HepG2 (cell line): ENCODE measurements at regions not wholly inside any gene's neighbourhood (a gene's known extent, or its start where the extent isn't known, plus 50 kb on each side); places are given as distances from the start of the nearest gene placed in this dataset.

ENCODE experiments used
- ZNF572 ChIP-seq: sonication (generic); formaldehyde crosslinking; IDR thresholded peaks from 2 replicates; pipeline ENCODE4 v1.5.1; 2020; ENCODE audit warnings: mild to moderate bottlenecking, missing genetic modification reagents
- TF ChIP-seq, protein P1 (sequence below): sonication (generic); formaldehyde crosslinking; IDR thresholded peaks from 2 replicates; pipeline ENCODE4 v1.4.0; 2020; ENCODE audit warnings: missing genetic modification reagents
- TF ChIP-seq, protein P2 (sequence below): sonication (generic); formaldehyde crosslinking; IDR thresholded peaks from 2 replicates; pipeline ENCODE4 v1.5.0; 2020; ENCODE audit warnings: mild to moderate bottlenecking, missing genetic modification reagents, moderate library complexity

DNA sequence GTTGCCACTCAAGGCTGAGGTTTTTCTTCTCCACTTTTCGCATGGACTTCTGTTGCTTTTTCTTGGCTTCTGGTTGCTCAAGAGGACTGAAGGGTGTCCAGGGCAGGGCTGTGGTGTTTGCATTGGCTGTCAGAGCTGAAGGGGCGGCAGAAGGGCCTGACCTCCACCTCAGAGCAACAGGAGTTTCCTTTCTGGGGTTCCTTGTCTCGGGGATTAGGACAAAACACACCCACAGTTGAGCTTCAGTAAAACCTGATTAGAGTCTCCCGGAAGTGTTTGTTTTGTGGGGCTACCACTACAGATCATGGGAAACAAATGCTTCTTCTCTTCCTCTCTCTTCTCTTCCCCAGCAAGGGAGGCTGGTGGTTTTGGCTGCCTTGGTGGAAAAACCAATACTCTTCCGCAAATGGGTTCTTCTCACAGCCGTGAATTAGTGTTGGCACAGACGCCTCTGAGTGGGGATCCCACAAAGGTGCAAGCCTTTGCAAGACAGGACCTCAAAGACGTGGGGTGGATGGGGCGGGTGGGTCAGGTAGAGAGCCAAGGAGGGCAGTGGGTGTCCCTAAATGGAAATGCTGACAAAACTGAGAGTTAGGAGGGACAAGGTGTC is 317.7 kb upstream of the TBX3 start:
- TF ChIP-seq, protein P1, sequence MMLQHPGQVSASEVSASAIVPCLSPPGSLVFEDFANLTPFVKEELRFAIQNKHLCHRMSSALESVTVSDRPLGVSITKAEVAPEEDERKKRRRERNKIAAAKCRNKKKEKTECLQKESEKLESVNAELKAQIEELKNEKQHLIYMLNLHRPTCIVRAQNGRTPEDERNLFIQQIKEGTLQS: no peak
- no peak for TF ChIP-seq ZNF572 (CRISPR knock-in tag)
- TF ChIP-seq, protein P2, sequence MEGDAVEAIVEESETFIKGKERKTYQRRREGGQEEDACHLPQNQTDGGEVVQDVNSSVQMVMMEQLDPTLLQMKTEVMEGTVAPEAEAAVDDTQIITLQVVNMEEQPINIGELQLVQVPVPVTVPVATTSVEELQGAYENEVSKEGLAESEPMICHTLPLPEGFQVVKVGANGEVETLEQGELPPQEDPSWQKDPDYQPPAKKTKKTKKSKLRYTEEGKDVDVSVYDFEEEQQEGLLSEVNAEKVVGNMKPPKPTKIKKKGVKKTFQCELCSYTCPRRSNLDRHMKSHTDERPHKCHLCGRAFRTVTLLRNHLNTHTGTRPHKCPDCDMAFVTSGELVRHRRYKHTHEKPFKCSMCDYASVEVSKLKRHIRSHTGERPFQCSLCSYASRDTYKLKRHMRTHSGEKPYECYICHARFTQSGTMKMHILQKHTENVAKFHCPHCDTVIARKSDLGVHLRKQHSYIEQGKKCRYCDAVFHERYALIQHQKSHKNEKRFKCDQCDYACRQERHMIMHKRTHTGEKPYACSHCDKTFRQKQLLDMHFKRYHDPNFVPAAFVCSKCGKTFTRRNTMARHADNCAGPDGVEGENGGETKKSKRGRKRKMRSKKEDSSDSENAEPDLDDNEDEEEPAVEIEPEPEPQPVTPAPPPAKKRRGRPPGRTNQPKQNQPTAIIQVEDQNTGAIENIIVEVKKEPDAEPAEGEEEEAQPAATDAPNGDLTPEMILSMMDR (CRISPR knock-in tag): no peak
